GM18868 (cell line): ENCODE measurements at regions not wholly inside any gene's neighbourhood (a gene's known extent, or its start where the extent isn't known, plus 50 kb on each side); places are given as distances from the start of the nearest gene placed in this dataset.
"Not testable (repeated sequence)": the region's sequence is repeated elsewhere in the genome, so short reads cannot be mapped to it uniquely, and the experiment has no call there.

Experiments used
- ATAC-seq: cut with Tn5 transposase; IDR thresholded peaks from one replicate; pipeline ENCODE4 v1.9.1; 2021; ENCODE audit warnings: mild to moderate bottlenecking, moderate library complexity; ENCODE audit not compliant: unreplicated experiment

DNA sequence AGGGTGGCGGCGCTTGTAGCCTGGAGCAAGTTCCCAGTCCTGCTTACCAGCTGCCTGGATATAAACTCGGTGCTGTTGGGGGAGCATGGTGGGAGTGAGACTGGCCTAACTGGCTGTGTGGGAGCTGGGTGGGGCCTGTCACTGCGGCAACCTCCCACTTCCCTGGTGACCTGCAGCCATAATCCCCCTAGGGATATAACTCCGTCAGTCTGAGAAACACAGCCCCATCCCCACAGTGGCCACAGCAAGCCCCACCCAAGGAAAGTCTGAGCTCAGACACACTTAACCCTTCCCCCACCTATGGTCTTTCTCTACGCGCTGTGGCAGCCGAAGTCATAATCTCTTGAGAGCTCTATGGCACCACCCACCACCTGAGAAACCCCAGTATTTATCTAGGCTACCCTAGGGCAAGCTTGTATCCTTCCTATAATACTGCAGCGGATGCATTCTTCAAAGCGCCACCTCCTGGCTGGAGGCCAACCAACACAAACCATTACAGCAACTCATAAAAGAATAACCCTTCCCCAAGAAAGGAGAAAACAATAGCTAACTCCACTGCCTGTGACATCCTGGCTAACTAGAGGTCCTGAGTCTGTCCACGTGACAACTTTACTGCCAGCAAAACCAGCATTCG lies 57.4 kb downstream of the ZNF648 start:
- no peak for ATAC-seq

DNA sequence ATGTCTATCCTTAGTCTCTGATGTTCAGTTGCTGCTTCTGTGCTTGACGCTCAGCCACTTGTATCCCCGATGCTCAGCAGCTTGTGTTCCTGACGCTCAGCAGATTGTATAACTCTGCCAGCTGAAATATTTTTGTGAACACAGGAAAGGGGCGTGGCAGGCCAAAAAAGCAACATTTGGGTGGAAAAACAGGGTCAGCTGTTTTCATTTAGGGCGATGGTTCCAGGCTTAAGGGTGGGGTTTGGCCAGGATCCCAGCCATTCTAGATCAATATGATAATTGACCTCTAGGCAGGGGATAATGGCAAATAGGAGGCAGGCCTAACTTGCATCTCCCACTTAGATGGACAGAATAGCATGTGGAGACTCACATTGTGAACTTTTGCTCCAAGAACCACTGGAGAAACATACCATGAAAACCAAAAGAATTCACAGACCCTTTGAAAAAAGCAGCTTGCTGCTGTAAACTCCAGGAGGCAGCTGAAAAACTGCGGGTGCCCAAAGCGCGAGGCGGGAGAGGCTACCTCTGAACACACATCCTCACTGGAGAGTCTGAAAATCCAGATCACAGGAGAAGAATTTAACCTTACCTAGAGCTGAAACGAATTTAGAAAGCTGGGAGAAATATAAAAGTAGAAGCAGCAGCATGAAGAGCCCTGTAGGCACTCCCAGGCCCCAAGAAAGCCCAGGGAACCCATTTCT lies 58.3 kb downstream of the ZNF648 start:
- ATAC-seq, result no peak

DNA sequence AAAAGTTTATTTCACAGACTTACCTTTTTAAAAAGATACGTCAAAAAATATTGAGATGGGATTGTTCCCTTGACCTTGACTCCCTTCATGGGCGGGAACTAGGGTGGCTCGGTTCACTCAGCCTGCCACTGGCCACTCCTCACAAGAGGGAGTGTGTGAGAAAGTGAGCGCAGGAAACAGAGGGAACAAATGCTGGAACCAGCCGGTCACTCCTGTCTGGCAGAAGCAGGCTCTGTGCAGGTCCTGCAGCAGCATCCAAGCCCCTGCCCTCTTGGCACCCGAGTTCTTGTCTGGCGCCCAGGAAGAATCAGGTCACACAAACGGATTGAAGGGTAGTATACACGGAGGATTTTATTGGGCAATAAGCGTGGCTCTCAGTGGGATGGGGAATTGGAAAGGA lies 58.9 kb downstream of the ZNF648 start:
- no peak for ATAC-seq

DNA sequence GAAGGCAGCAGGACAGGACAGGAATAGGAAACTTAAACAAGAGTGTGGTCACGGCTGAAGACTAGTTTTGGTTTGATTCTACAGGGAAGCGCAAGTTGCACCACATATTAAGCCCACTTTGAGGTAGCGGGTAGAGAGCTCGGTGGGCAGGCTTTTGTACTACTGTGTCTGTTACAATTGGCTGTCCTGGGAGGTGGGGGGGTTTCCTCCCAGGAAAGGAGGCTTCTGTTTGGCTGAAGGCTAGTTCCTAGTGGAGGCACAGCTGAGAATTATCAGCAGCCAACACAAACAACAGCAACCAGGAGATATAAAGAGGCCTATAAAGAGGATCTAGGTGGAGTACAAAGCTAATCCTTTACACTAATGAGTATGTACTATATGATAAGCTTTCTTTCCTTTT lies 62.7 kb downstream of the ZNF648 start:
- no peak for ATAC-seq

DNA sequence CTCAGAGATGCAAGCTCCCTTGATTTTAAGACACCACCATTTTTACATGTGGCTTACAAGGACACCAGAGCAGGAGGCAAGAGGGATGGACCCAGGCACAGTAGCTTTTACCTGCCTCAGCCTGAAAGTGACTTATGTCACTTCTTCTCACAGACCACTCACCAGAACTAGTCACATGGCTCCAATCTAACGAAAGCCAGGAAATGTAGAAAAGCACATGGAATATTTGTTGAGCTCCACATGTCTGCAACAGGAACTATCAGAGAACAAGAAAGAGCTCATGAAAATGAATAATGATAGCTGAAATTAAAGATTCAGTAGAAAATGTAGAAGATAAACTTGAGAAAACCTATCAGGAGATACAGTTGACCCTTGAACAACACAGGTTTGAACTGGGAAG lies 69.4 kb downstream of the ZNF648 start:
- ATAC-seq, result no peak

DNA sequence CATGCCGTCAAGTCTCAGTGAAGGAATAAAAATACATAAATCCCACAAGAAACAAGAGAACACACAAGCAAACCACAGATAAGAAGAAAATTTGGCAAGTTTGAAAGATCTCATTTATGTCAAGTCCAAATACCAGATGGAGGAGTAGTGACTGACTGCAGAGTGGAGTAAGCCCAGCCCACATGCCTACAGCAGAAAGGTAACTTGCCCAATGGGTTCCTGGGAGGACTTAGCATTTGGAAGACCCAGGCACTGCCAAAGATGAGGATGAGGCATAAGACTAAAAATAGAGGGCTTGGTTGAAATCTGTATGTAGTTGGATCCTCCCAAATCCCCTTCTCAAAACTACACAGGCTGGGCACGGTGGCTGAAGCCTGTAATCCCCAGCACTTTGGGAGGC lies 70.8 kb downstream of the ZNF648 start:
- ATAC-seq, result no peak

DNA sequence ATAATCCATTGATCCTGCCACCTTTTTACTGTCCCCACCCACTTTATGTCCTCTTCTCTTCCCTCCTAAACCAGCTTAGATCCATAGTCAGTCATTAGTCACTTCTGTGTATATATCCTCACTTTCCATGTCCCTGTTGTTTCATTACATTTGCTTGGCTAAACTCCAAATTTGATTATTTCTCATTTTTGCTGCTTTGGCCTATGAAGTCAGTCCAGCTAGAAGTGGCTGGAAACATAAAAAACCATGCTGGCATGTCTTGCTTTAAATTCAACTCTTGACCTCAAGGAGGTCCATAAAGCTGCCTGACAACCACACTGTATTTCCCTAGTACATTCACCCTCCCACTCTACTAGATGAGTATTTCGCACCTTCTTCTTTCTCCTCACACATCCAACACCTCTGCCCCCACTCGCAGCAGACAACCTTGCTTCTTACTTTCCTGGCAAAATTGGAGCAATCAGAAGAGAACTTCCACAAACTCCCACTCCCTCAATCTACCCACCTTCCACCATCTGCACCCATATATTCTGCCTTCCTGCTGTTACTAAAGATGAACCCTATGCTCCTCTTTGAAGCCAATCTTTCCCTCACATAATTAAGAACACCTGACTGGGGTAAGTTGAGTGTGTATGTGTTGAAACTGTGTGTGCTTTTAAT lies 72.1 kb downstream of the ZNF648 start:
- no peak for ATAC-seq

DNA sequence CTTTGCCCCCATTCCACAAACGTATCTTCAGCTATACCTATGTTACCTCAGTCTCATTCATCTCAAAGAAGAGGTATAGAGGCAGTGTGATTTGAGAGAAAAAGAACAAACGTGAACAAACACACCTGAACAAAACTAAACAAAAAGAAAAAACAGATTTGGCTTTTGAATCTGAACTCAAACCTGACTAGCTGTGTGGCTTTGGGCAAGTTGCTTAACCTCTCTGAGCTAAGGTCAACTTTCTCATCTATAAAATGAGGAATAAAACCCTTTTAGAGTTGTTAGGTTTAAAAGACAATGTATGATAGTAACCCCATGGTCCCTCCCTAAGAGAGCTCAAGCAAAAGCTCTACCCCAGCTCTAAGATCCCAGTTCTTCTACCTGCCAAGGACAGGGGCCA lies 73.5 kb downstream of the ZNF648 start:
- no peak for ATAC-seq

DNA sequence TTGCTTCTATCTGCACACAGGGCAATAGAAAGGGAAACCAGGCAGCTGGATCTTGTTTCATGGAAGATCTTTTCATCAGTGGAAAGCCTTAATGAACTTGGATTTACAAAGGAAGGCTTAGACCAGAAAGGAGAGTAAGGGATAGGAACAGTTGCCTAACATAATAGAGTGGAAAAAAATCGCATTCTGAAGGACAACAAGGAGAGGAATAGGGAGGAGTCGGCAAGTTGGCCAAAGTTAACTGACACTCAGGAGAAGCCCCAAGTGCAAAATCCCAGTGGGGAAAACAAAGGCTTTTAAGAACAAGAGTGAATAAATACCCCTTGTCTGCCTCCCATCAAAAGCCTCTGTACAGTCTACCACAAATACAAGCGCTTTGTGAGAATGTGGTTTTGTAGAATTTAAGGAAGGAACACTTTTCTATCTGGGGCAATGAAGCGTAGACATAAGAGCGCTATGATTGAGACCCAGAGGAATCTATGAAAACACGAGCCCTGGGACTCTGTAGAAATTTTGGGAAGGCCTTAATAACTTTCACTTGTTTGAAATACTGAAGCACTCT lies 74.1 kb downstream of the ZNF648 start:
- ATAC-seq, result no peak

DNA sequence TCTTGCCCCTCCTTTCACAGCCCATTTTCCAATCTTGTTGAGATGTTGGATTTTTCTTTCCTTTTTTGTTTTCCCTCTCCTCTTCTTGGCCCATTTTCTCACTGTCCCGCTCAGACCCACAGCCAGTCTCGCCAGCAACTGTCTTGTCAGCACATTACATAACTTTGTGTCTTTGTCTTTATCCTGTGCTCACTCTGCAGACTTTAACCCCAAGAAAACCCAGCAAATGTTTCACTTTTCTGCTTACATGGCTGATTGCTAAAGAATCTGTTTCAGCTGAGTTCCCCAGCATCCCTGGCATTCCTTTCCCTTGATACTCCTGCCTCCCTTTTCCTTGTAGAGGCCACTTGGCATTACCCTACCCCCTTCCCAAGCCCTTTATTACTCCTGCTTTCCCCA lies 74.6 kb downstream of the ZNF648 start:
- ATAC-seq, result no peak

DNA sequence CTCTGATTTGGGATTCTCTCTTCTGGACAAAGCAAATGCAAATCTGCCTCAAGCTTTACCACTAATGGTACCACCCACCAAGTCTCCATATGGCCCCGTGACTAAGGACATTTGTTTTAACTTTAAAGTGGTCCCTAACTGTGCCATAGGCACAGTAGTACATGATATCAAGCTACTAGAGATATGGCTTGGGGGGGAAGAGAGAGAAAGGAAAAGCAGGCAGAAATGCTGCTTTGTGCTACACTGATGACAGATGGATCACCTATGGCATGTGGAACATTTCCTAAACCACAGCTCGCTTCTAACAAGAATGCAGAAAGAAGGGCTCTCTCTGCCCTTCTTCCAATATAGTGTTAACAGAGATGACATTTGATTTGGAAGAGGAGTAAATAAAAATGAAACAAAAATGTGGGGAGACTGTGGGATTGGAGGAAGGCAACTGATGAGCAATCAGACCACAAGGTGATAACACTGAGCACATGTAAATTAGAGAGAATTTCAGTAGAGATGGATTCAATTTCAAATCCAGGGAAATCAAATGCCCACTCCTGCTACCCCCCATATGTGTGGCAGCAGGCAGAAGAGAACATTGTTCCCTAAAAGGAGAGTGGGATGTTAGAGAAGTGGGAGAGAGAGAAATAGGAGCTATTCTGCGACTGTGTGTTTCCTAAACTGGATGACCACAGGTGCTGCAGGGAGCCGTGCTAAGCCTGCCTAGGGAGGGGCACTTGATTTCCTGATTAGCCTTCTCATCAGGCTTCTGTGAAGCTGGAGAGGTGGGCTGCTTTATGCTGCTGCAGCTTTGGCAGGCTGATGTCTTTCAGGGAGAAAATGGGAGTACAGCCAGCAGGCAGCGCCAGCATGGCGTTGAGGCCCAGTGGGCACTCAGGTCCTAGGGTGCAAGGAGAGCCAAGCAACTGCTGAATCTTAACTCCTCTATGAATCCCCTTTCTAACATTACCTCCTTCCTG lies 75.3 kb downstream of the ZNF648 start:
- ATAC-seq, result no peak

DNA sequence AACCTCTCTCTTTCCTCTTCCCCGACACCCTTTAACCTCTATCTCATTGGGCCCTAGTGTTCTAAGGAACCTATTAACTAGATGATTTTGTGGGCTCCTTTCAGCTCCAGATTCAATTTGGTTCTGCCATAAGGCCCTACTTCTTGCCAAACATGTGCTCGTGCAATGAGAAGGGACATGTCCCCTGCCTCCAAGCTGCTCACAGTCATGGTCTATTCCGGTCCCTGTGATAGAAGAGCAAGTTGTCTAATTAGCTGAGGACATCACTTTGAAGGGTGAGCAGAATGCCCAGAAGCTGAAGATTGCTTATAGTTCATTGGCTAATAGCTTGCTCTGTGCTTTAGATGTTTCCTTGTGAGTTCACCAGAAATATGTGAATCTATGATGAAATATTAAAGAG lies 76.2 kb downstream of the ZNF648 start:
- ATAC-seq, result no peak

DNA sequence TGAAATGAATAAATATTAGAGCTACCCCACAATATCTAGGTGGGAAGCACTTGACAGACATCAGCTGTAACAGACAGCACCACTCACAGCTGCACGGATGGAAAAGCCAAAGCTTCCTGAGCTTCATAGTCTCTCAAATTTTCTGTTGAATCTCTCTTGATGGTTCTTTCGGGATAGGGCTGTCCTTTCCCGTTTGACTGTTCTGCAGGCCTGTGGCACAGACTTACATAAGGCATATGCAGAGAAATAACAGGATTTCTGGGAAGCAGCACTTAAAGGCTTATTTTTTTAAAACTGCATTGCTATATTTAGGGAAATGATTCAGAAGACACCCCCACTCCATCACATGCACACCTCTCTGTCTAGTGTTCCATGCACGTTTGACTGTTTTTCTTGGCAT lies 77.5 kb downstream of the ZNF648 start:
- ATAC-seq, result no peak

DNA sequence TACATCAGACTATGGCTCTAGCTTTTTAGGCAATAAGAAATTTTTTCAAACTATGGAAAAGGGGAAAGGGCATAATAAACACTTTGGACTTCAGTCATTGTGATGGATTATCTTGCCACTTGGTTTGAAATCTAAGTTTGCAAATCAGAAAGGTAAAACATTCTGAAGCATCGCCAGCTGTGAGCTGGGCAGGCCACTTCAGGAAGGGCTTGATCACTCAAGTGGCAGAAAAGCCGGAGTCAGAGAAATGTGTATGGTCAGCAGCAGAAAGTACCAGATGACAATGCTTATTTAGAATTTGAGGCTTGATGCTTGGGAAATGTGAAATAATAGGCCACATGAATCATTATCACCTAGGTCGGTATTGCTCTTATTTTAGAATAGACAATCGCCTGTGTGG lies 79.7 kb downstream of the ZNF648 start:
- ATAC-seq, result no peak

DNA sequence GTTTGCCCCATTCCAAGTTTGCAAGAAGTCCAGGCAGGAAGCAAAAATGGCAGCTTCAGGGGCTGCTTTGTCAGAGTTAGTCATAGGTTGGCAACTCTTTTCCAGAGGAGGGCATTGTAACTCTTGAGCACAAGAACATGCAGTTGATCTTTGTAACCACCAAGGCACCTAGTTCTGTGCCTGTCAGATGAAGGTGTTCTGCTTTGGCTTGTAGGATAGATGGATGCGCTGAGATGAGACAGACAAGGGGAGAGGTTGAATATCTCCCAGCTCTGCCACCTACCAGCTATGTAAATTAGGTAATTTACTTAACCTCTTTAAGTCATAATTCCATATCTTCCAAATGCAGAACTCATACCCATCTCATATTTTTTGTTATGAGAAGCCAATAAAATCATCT lies 89.3 kb downstream of the ZNF648 start:
- no peak for ATAC-seq

DNA sequence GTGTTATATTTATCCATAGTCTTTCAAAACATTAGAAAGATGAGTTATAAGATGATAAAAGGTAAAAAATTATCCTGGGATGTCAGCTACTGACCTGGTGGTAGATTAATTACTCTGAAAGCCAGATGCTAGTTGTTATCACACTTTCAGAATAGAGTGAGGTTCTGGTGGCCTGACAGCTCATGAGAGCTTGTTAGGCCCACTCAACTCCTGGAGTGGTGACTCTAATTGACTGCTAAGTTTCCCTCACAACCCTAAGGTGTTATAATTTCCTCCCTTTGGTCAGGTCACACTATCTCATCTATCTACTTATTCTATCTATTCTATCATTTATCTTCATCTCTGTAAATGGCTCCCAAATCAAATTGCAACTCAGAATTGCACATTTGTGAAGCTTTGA lies 90.1 kb downstream of the ZNF648 start:
- ATAC-seq, result no peak

DNA sequence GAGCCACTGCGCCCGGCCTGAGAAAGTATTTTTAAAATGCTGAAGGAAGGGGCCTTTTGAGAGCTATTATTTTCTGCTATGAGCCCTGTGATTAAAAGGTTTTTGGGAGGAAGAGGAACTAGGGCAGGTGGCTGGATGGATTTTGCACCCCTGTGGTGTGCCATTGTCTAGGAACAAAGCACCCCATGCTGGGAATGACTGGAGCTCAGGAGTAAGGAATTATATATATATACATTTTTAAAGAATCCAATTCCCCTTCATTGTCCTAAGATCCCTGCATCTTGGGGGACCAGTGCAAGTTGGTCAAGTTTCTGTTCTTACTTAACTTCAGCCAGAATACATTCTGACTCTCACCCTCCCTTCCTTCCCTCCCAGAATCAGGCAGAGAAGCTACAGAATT lies 91.6 kb downstream of the ZNF648 start:
- ATAC-seq, result no peak

DNA sequence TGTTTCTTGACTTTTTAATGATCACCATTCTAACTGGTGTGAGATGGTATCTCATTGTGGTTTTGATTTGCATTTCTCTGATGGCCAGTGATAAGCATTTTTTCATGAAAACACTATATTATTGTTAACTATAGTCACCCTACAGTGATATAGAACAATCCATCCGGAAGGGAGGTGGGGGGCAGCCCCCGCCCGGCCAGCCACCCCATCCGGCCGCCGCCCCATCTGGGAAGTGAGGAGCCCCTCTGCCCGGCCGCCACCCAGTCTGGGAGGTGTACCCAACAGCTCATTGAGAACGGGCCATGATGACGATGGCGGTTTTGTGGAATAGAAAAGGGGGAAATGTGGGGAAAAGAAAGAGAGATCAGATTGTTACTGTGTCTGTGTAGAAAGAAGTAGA lies 106.8 kb downstream of the ZNF648 start:
- not testable (repeated sequence) for ATAC-seq

DNA sequence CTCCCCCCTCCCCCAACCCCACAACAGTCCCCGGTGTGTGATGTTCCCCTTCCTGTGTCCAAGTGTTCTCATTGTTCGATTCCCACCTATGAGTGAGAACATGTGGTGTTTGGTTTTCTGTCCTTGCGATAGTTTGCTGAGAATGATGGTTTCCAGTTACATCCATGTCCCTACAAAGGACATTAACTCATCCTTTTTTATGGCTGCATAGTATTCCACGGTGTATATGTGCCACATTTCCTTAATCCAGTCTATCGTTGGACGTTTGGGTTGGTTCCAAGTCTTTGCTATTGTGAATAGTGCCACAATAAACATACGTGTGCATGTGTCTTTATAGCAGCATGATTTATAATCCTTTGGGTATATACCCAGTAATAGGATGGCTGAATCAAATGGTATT lies 107.3 kb downstream of the ZNF648 start:
- not testable (repeated sequence) for ATAC-seq

DNA sequence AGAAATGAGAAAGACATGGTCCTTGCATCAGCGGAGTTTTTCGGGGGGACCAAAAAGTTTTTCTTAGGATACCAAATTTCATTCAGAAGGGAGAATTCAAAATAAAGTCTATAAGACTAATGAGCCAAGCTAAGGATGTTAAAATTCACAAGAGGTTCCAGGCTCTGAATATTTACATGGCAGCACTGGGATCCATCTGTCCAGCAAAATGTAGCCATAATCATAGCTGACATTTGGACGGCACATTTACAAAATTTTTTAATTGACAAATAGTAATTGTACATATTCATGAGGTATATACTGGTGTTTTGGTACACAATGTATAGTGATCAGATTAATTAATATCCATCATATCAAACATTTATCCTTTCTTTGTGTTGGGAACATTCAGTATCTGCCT lies 107.9 kb downstream of the ZNF648 start:
- no peak for ATAC-seq

DNA sequence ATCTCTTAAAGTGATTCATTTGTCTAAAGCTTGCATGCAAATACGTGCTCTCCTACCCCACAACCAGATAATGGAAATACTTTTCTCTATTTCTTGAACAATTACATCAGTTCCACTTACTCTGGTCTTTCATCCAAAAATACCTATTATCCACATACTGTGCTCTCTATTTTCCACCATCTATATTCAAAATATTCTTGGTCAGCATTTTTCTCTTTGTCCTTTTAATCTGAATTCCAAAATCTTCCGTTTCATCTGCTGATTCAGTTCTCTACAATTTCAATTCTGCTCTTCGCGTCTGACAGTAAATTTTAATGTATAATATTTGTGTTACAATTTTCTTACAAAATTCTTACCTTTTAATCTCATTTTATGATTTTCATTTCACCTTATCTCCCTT lies 110.3 kb downstream of the ZNF648 start:
- no peak for ATAC-seq
